Hepatocyte (in vitro differentiated cells): ENCODE measurements at regions not wholly inside any gene's neighbourhood (a gene's known extent, or its start where the extent isn't known, plus 50 kb on each side); places are given as distances from the start of the nearest gene placed in this dataset.

ENCODE experiments used
- DNase-seq: peaks from one replicate; pipeline ENCODE4 v3.0.0-alpha.2; 2016; ENCODE audit warnings: low spot score
- H2AFZ ChIP-seq: fragments of 200-600 bp; sonication (generic); 2 replicates; pipeline ENCODE4 v1.6.0; 2016; ENCODE audit warnings: antibody characterized with exemption, mild to moderate bottlenecking
- H3K27ac ChIP-seq: fragments of 200-600 bp; sonication (generic); 2 replicates; pipeline ENCODE4 v1.5.1; 2016; ENCODE audit warnings: mild to moderate bottlenecking
- H3K27me3 ChIP-seq: fragments of 200-600 bp; sonication (generic); 2 replicates; pipeline ENCODE4 v1.6.1; 2016
- H3K36me3 ChIP-seq: fragments of 200-600 bp; sonication (generic); replicated peaks from 2 replicates; pipeline ENCODE4 v1.5.1; 2016; ENCODE audit warnings: low read depth; ENCODE audit not compliant: insufficient read depth
- H3K4me1 ChIP-seq: fragments of 200-600 bp; sonication (generic); 2 replicates; pipeline ENCODE4 v1.5.1; 2016; ENCODE audit warnings: mild to moderate bottlenecking, moderate library complexity; ENCODE audit not compliant: insufficient read depth
- H3K4me2 ChIP-seq: fragments of 200-600 bp; sonication (generic); 2 replicates; pipeline ENCODE4 v1.6.0; 2016
- H3K4me3 ChIP-seq: fragments of 200-600 bp; sonication (generic); 2 replicates; pipeline ENCODE4 v1.5.1; 2016; ENCODE audit warnings: mild to moderate bottlenecking
- H3K79me2 ChIP-seq: fragments of 200-600 bp; sonication (generic); 2 replicates; pipeline ENCODE4 v1.6.0; 2017; ENCODE audit warnings: mild to moderate bottlenecking
- H3K9me2 ChIP-seq: fragments of 200-600 bp; sonication (generic); replicated peaks from 2 replicates; pipeline ENCODE4 v1.6.0; 2017; ENCODE audit warnings: mild to moderate bottlenecking; ENCODE audit not compliant: insufficient read depth
- H3K9me3 ChIP-seq: fragments of 200-600 bp; sonication (generic); 2 replicates; pipeline ENCODE4 v1.5.1; 2016; ENCODE audit warnings: low read depth, mild to moderate bottlenecking
- H4K20me1 ChIP-seq: fragments of 200-600 bp; sonication (generic); 2 replicates; pipeline ENCODE4 v1.6.0; 2016; ENCODE audit warnings: mild to moderate bottlenecking; ENCODE audit not compliant: insufficient read depth, poor library complexity, severe bottlenecking
- EZH2 ChIP-seq: fragments of 200-600 bp; sonication (generic); IDR thresholded peaks from 2 replicates; pipeline ENCODE4 v1.6.1; 2016; ENCODE audit warnings: antibody characterized with exemption, mild to moderate bottlenecking, borderline replicate concordance
- EZH2phosphoT487 ChIP-seq: fragments of 200-600 bp; sonication (generic); IDR thresholded peaks from one replicate; pipeline ENCODE4 v1.6.1; 2018; ENCODE audit warnings: antibody characterized with exemption, mild to moderate bottlenecking, low read depth, moderate library complexity; ENCODE audit not compliant: unreplicated experiment, severe bottlenecking
- WGBS: methylation state at CpG from one replicate; pipeline ENCODE4 v1.1.6; 2016; ENCODE audit warnings: low lambda C conversion rate; ENCODE audit errors: missing lambda C conversion rate; 5-methylcytosine and 5-hydroxymethylcytosine counted together
- TF ChIP-seq, protein P1 (sequence below): fragments of 200-600 bp; sonication (generic); IDR thresholded peaks from 2 replicates; pipeline ENCODE4 v1.5.1; 2016; ENCODE audit warnings: antibody characterized with exemption, mild to moderate bottlenecking; ENCODE audit not compliant: poor library complexity

DNA sequence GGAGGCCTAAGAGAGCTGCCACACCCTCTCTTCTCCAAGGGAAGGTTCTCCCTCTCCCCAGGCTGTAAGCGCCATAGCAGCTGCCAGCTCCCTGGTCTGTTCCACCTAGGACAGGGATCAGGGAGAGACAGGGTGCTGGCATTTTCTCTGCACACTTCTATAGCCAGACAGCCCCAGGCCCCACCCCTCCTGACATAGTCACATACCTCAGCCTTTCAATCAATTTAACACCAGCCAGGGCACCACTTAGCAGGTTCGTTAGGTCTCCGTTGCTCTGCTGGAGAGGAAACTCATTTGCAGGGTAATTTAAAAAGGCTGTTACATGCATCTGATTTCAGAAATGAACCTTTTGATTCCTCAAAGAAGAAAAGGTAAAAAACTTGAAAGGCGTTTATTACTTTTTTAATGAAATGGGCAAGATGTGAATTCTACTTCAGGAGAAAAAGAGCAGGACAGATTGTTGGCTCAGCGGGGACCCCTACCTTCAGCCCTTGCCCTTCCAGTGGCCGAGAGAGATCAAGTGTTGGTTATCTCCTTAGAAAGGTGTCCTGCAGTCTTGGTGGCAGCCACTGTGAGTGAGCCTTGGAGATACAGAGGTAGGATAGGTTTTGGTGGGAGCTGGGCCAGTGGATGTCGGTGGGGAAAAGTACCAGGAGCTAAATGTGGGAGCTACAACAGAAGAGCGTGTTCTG lies 180.5 kb upstream of the GALNT17 start:
- H3K4me1 ChIP-seq = no peaks in the 10 kb centered on the region
- H2AFZ ChIP-seq = no peak overlapping the region
- TF ChIP-seq EZH2 (no peak), EZH2phosphoT487 (no peak)
- TF ChIP-seq, protein P1, sequence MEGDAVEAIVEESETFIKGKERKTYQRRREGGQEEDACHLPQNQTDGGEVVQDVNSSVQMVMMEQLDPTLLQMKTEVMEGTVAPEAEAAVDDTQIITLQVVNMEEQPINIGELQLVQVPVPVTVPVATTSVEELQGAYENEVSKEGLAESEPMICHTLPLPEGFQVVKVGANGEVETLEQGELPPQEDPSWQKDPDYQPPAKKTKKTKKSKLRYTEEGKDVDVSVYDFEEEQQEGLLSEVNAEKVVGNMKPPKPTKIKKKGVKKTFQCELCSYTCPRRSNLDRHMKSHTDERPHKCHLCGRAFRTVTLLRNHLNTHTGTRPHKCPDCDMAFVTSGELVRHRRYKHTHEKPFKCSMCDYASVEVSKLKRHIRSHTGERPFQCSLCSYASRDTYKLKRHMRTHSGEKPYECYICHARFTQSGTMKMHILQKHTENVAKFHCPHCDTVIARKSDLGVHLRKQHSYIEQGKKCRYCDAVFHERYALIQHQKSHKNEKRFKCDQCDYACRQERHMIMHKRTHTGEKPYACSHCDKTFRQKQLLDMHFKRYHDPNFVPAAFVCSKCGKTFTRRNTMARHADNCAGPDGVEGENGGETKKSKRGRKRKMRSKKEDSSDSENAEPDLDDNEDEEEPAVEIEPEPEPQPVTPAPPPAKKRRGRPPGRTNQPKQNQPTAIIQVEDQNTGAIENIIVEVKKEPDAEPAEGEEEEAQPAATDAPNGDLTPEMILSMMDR = no peak
- H3K9me2 ChIP-seq = no peaks in the 10 kb centered on the region
- H4K20me1 ChIP-seq = no peaks in the 10 kb centered on the region
- no peak overlapping the region for H3K4me3 ChIP-seq
- no peaks in the 10 kb centered on the region for H3K9me3 ChIP-seq
- H3K27ac ChIP-seq = no peak overlapping the region
- H3K27me3 ChIP-seq = no peaks in the 10 kb centered on the region
- DNase-seq = no peak
- H3K4me2 ChIP-seq = no peak overlapping the region
- H3K36me3 ChIP-seq = no peaks in the 10 kb centered on the region
- WGBS = 86% methylated on average over 8 of the region's 8 CpGs
- no peaks in the 10 kb centered on the region for H3K79me2 ChIP-seq

DNA sequence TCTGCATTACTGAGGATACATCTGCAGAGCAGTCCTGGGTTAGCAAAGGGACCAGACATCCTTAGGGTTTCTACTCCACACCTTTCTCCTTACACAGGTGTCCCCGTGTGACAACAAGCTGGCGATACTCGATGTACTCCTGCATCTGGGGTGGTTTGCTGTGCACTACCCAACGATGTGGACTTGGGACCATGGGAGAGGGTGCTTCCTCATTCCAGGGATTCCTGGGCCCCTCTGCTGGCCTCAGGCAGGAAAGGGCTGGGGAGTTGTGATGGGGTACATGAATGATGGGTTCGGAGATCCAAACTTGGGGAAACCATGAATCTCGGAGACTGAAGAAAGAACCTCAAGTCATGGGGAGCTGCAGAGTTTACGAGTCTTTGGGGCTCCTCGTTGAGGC lies 179.6 kb upstream of the GALNT17 start:
- no peak overlapping the region for H2AFZ ChIP-seq
- H3K79me2 ChIP-seq = no peaks in the 10 kb centered on the region
- no peaks in the 10 kb centered on the region for H3K4me1 ChIP-seq
- H3K9me2 ChIP-seq = no peaks in the 10 kb centered on the region
- no peak for DNase-seq
- H3K4me3 ChIP-seq = no peak overlapping the region
- no peaks in the 10 kb centered on the region for H3K27me3 ChIP-seq
- H3K4me2 ChIP-seq = no peak overlapping the region
- no peaks in the 10 kb centered on the region for H4K20me1 ChIP-seq
- WGBS = 90% methylated on average over 8 of the region's 8 CpGs
- no peaks in the 10 kb centered on the region for H3K36me3 ChIP-seq
- no peak overlapping the region for H3K27ac ChIP-seq
- H3K9me3 ChIP-seq = no peaks in the 10 kb centered on the region
- TF ChIP-seq EZH2 = no peak
- TF ChIP-seq, protein P1 = no peak
- no peak for TF ChIP-seq EZH2phosphoT487

DNA sequence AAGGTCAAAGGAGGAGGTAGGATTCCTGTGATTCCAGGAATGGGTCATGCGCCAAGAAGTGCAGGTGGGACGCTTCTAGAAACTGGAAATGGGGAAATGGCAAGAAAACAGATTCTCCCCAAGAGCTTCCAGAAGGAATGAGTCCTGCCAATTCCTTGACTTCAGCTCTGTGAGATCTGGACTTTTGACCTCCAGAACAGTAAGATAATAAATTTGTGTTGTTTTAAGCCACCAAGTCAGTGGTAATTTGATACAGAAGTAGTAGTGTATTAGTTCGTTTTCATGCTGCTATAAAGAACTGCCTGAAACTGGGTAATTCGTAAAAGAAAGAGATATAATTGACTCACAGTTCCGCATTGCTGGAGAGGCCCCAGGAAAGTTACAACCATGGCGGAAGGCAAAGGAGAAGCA lies 178.6 kb upstream of the GALNT17 start:
- Histone ChIP-seq H3K4me2 (peak overlapping the region; percentile 6), H2AFZ (no peak overlapping the region), H3K36me3 (no peaks in the 10 kb centered on the region), H3K79me2 (no peaks in the 10 kb centered on the region), H3K4me1 (no peaks in the 10 kb centered on the region), H3K27me3 (no peaks in the 10 kb centered on the region), H3K9me2 (no peaks in the 10 kb centered on the region), H3K27ac (peak overlapping the region; percentile 51), H4K20me1 (no peaks in the 10 kb centered on the region), H3K9me3 (no peaks in the 10 kb centered on the region), H3K4me3 (no peak overlapping the region)
- WGBS = 60% methylated on average over 6 of the region's 6 CpGs
- no peak for DNase-seq
- no peak for TF ChIP-seq EZH2phosphoT487
- TF ChIP-seq, protein P1 = no peak
- no peak for TF ChIP-seq EZH2
